GM19372 (cell line): ENCODE measurements at regions not wholly inside any gene's neighbourhood (a gene's known extent, or its start where the extent isn't known, plus 50 kb on each side); places are given as distances from the start of the nearest gene placed in this dataset.

Experiments used
- ATAC-seq: cut with Tn5 transposase; IDR thresholded peaks from one replicate; pipeline ENCODE4 v1.9.1; 2021; ENCODE audit warnings: mild to moderate bottlenecking, low read depth, moderate library complexity; ENCODE audit not compliant: unreplicated experiment

GRCh38 chr15:70222606-70223005, 124.9 kb upstream of the TLE3 start:
- ATAC-seq: no peak

GRCh38 chr15:70220490-70221096, 122.9 kb upstream of the TLE3 start:
- no peak for ATAC-seq

GRCh38 chr15:70219966-70220365, 122.2 kb upstream of the TLE3 start:
- ATAC-seq: no peak

- no peak for ATAC-seq
Observed at GRCh38 chr15:70219256-70219895, 121.7 kb upstream of the TLE3 start.

GRCh38 chr15:70217226-70218160, 119.8 kb upstream of the TLE3 start:
- ATAC-seq: no peak

- ATAC-seq: no peak
Observed at GRCh38 chr15:70215951-70216350, 118.2 kb upstream of the TLE3 start.

- no peak for ATAC-seq
Observed at GRCh38 chr15:70214941-70215635, 117.4 kb upstream of the TLE3 start.

- ATAC-seq: no peak
Observed at GRCh38 chr15:70214276-70214675, 116.6 kb upstream of the TLE3 start.

- no peak for ATAC-seq
Observed at GRCh38 chr15:70213794-70214193, 116.1 kb upstream of the TLE3 start.

- ATAC-seq: no peak
Observed at GRCh38 chr15:70212963-70213315, 115.2 kb upstream of the TLE3 start.

- ATAC-seq: no peak
Observed at GRCh38 chr15:70212286-70212962, 114.7 kb upstream of the TLE3 start.

GRCh38 chr15:70210528-70210927, 112.8 kb upstream of the TLE3 start:
- no peak for ATAC-seq

GRCh38 chr15:70210076-70210475, 112.4 kb upstream of the TLE3 start:
- no peak for ATAC-seq

GRCh38 chr15:70209499-70209898, 111.8 kb upstream of the TLE3 start:
- ATAC-seq: no peak

GRCh38 chr15:70208332-70208731, 110.6 kb upstream of the TLE3 start:
- ATAC-seq: no peak

- ATAC-seq: no peak
Observed at GRCh38 chr15:70206668-70207067, 109.0 kb upstream of the TLE3 start.

- no peak for ATAC-seq
Observed at GRCh38 chr15:70204652-70205051, 106.9 kb upstream of the TLE3 start.

- no peak for ATAC-seq
Observed at GRCh38 chr15:70203981-70204560, 106.4 kb upstream of the TLE3 start.

- no peak for ATAC-seq
Observed at GRCh38 chr15:70202756-70203155, 105.0 kb upstream of the TLE3 start.

- no peak for ATAC-seq
Observed at GRCh38 chr15:70201425-70201775, 103.7 kb upstream of the TLE3 start.
